ENCODE measurements at regions not wholly inside any gene's neighbourhood (a gene's known extent, or its start where the extent isn't known, plus 50 kb on each side); places are given as distances from the start of the nearest gene placed in this dataset.

GRCh38 chr12:105429511-105429910 lies 99.0 kb downstream of the C12orf75 start:
- TF ChIP-seq CTCF (IDR thresholded peaks at IDR 0.05; ENCODE audit: low read depth, low read length): no peak
- no peak for DNase-seq (ENCODE audit: extremely low read depth, low read depth)

- DNase-seq (ENCODE audit: extremely low read depth, low read depth): no peak
- TF ChIP-seq CTCF (IDR thresholded peaks at IDR 0.05; ENCODE audit: low read depth, low read length): no peak
These were observed 101.1 kb downstream of the C12orf75 start for GRCh38 chr12:105431537-105432100.

GRCh38 chr12:105433804-105434203 lies 103.3 kb downstream of the C12orf75 start:
- TF ChIP-seq CTCF (IDR thresholded peaks at IDR 0.05; ENCODE audit: low read depth, low read length): no peak
- no peak for DNase-seq (ENCODE audit: extremely low read depth, low read depth)

- no peak for DNase-seq (ENCODE audit: extremely low read depth, low read depth)
- no peak for TF ChIP-seq CTCF (IDR thresholded peaks at IDR 0.05; ENCODE audit: low read depth, low read length)
These were observed 106.1 kb downstream of the C12orf75 start for GRCh38 chr12:105436636-105437035.

- no peak for TF ChIP-seq CTCF (IDR thresholded peaks at IDR 0.05; ENCODE audit: low read depth, low read length)
- DNase-seq (ENCODE audit: extremely low read depth, low read depth): no peak
These were observed 109.7 kb downstream of the C12orf75 start for GRCh38 chr12:105440037-105440664.

GRCh38 chr12:105443802-105444652 lies 113.5 kb downstream of the C12orf75 start:
- DNase-seq (ENCODE audit: extremely low read depth, low read depth): no peak
- TF ChIP-seq CTCF (IDR thresholded peaks at IDR 0.05; ENCODE audit: low read depth, low read length): no peak

- no peak for DNase-seq (ENCODE audit: extremely low read depth, low read depth)
These were observed 114.2 kb downstream of the C12orf75 start for GRCh38 chr12:105444653-105445102.

More at GRCh38 chr12:105444653-105445102, 114.2 kb downstream of the C12orf75 start:
- no peak for TF ChIP-seq CTCF (IDR thresholded peaks at IDR 0.05; ENCODE audit: low read depth, low read length)

Measured in AG09319 (cell line).